HEK293 (cell line): ENCODE measurements at regions not wholly inside any gene's neighbourhood (a gene's known extent, or its start where the extent isn't known, plus 50 kb on each side); places are given as distances from the start of the nearest gene placed in this dataset.

Experiments
- HOXD13 ChIP-seq: sonication (generic); formaldehyde crosslinking; IDR thresholded peaks from 2 replicates; pipeline ENCODE4 v1.8.0; 2022; ENCODE audit warnings: missing genetic modification reagents, borderline replicate concordance
- YY1 ChIP-seq: fragments of 450-650 bp; formaldehyde crosslinking; IDR thresholded peaks from 2 replicates; pipeline ENCODE4 v1.5.1; 2018; ENCODE audit warnings: missing biosample characterization, missing genetic modification characterization
- ZBTB7A ChIP-seq: fragments of 450-650 bp; formaldehyde crosslinking; IDR thresholded peaks from 2 replicates; pipeline ENCODE4 v1.5.1; 2016; ENCODE audit warnings: low read depth, missing biosample characterization, missing genetic modification characterization
- ZNF274 ChIP-seq, 2 experiments: fragments of 200-500 bp in 1 of 2; fragments of 450-650 bp in 1 of 2; sonication (Bioruptor generic) in 1 of 2; formaldehyde crosslinking in 1 of 2; IDR thresholded peaks; 2 replicates each; pipeline versions ENCODE4 v1.5.1 to v1.6.1; 2014 to 2016; ENCODE audit warnings: borderline replicate concordance in 1 of 2, inconsistent platforms in 1 of 2, low read length in 1 of 2, missing biosample characterization in 1 of 2, missing genetic modification characterization in 1 of 2
- ZNF658 ChIP-seq: fragments of 450-650 bp; formaldehyde crosslinking; IDR thresholded peaks from 2 replicates; pipeline ENCODE4; 2016; ENCODE audit warnings: missing biosample characterization, missing genetic modification characterization
- ZNF747 ChIP-seq: fragments of 450-650 bp; formaldehyde crosslinking; IDR thresholded peaks from 2 replicates; pipeline ENCODE4 v1.5.1; 2016; ENCODE audit warnings: missing biosample characterization, missing genetic modification characterization
- TF ChIP-seq, protein P1 (sequence below): fragments of 450-650 bp; formaldehyde crosslinking; IDR thresholded peaks from 2 replicates; pipeline ENCODE4 v1.5.1; 2016; ENCODE audit warnings: missing biosample characterization, missing genetic modification characterization

- no peak for TF ChIP-seq ZNF747 (tag by site-specific recombination)
- no peak for TF ChIP-seq HOXD13
- TF ChIP-seq ZNF274 (IDR thresholded peaks at IDR 0.05; ENCODE audit: low read length), result no peak
- no peak for TF ChIP-seq ZNF274 (tag by site-specific recombination; IDR thresholded peaks at IDR 0.05; ENCODE audit: borderline replicate concordance)
- TF ChIP-seq, protein P1, sequence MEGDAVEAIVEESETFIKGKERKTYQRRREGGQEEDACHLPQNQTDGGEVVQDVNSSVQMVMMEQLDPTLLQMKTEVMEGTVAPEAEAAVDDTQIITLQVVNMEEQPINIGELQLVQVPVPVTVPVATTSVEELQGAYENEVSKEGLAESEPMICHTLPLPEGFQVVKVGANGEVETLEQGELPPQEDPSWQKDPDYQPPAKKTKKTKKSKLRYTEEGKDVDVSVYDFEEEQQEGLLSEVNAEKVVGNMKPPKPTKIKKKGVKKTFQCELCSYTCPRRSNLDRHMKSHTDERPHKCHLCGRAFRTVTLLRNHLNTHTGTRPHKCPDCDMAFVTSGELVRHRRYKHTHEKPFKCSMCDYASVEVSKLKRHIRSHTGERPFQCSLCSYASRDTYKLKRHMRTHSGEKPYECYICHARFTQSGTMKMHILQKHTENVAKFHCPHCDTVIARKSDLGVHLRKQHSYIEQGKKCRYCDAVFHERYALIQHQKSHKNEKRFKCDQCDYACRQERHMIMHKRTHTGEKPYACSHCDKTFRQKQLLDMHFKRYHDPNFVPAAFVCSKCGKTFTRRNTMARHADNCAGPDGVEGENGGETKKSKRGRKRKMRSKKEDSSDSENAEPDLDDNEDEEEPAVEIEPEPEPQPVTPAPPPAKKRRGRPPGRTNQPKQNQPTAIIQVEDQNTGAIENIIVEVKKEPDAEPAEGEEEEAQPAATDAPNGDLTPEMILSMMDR, result no peak
- no peak for TF ChIP-seq YY1 (tag by site-specific recombination)
- no peak for TF ChIP-seq ZBTB7A (tag by site-specific recombination)
- no peak for TF ChIP-seq ZNF658 (tag by site-specific recombination)
These were observed 82.8 kb upstream of the FOXA2 start for GRCh38 chr20:22667198-22667597.
